ENCODE measurements at regions not wholly inside any gene's neighbourhood (a gene's known extent, or its start where the extent isn't known, plus 50 kb on each side); places are given as distances from the start of the nearest gene placed in this dataset.

GRCh38 chr13:80668452-80668851, 327.5 kb upstream of the SPRY2 start:
- POLR2A ChIA-PET = no interaction called here
- CTCF ChIA-PET = no interaction called here
- DNase-seq (ENCODE audit: extremely low spot score) = no peak
- TF ChIP-seq TARDBP (IDR thresholded peaks at IDR 0.05) = no peak
- no peak for TF ChIP-seq SUZ12 (IDR thresholded peaks at IDR 0.05)
- TF ChIP-seq CTBP1 (IDR thresholded peaks at IDR 0.05; ENCODE audit: borderline replicate concordance) = no peak
- TF ChIP-seq BHLHE40 (IDR thresholded peaks at IDR 0.05; ENCODE audit: borderline replicate concordance) = no peak
- no peak for TF ChIP-seq L3MBTL2 (conservative IDR thresholded peaks at IDR 0.05)
- TF ChIP-seq FOXA1 (IDR thresholded peaks at IDR 0.05) = no peak
- TF ChIP-seq HDGF (IDR thresholded peaks at IDR 0.05; ENCODE audit: borderline replicate concordance) = no peak
- no peak for TF ChIP-seq ARNT (IDR thresholded peaks at IDR 0.05)
- TF ChIP-seq ELF4 (IDR thresholded peaks at IDR 0.05) = no peak
- no peak for TF ChIP-seq NFRKB (IDR thresholded peaks at IDR 0.05)
- TF ChIP-seq ZNF384 (IDR thresholded peaks at IDR 0.05) = no peak
- no peak for TF ChIP-seq LEF1 (IDR thresholded peaks at IDR 0.05; ENCODE audit: borderline replicate concordance)
- TF ChIP-seq SP1 (IDR thresholded peaks at IDR 0.05) = no peak
- TF ChIP-seq FOXK2 (IDR thresholded peaks at IDR 0.05) = no peak
- TF ChIP-seq PKNOX1 (IDR thresholded peaks at IDR 0.05) = no peak
- TF ChIP-seq FOXM1 (IDR thresholded peaks at IDR 0.05; ENCODE audit: borderline replicate concordance) = no peak

- ChIA-PET POLR2A (no interaction called here), CTCF (no interaction called here)
- TF ChIP-seq LEF1 (IDR thresholded peaks at IDR 0.05; ENCODE audit: borderline replicate concordance) = no peak
- no peak for DNase-seq (ENCODE audit: extremely low spot score)
Measured at GRCh38 chr13:80666782-80667552, 326.0 kb upstream of the SPRY2 start.

- CTCF ChIA-PET = no interaction called here
- TF ChIP-seq FOXA1 (IDR thresholded peaks at IDR 0.05) (no peak), NFRKB (IDR thresholded peaks at IDR 0.05) (no peak), SP1 (IDR thresholded peaks at IDR 0.05) (no peak), BHLHE40 (IDR thresholded peaks at IDR 0.05; ENCODE audit: borderline replicate concordance) (no peak), ARNT (IDR thresholded peaks at IDR 0.05) (no peak)
- POLR2A ChIA-PET = no interaction called here
Measured at GRCh38 chr13:80665792-80666333, 324.9 kb upstream of the SPRY2 start.

GRCh38 chr13:80664950-80665349, 324.0 kb upstream of the SPRY2 start:
- POLR2A ChIA-PET = no interaction called here
- DNase-seq (ENCODE audit: extremely low spot score) = no peak
- CTCF ChIA-PET = no interaction called here
- TF ChIP-seq NFRKB (IDR thresholded peaks at IDR 0.05) (no peak), ELF4 (IDR thresholded peaks at IDR 0.05) (no peak), ZNF384 (IDR thresholded peaks at IDR 0.05) (no peak), SUZ12 (IDR thresholded peaks at IDR 0.05) (no peak), ARNT (IDR thresholded peaks at IDR 0.05) (no peak), L3MBTL2 (conservative IDR thresholded peaks at IDR 0.05) (no peak), FOXK2 (IDR thresholded peaks at IDR 0.05) (no peak), FOXM1 (IDR thresholded peaks at IDR 0.05; ENCODE audit: borderline replicate concordance) (no peak), HDGF (IDR thresholded peaks at IDR 0.05; ENCODE audit: borderline replicate concordance) (no peak), TARDBP (IDR thresholded peaks at IDR 0.05) (no peak), CTBP1 (IDR thresholded peaks at IDR 0.05; ENCODE audit: borderline replicate concordance) (no peak), FOXA1 (IDR thresholded peaks at IDR 0.05) (no peak), SP1 (IDR thresholded peaks at IDR 0.05) (no peak), PKNOX1 (IDR thresholded peaks at IDR 0.05) (no peak)

More at GRCh38 chr13:80665792-80666333, 324.9 kb upstream of the SPRY2 start:
- no peak for DNase-seq (ENCODE audit: extremely low spot score)

- CTCF ChIA-PET = no interaction called here
- POLR2A ChIA-PET = no interaction called here
- TF ChIP-seq HDGF (IDR thresholded peaks at IDR 0.05; ENCODE audit: borderline replicate concordance) = no peak
- no peak for TF ChIP-seq CTBP1 (IDR thresholded peaks at IDR 0.05; ENCODE audit: borderline replicate concordance)
- TF ChIP-seq BHLHE40 (IDR thresholded peaks at IDR 0.05; ENCODE audit: borderline replicate concordance) = no peak
- TF ChIP-seq ELF4 (IDR thresholded peaks at IDR 0.05) = no peak
- no peak for TF ChIP-seq SUZ12 (IDR thresholded peaks at IDR 0.05)
Measured at GRCh38 chr13:80663788-80664187, 322.9 kb upstream of the SPRY2 start.

GRCh38 chr13:80658705-80659104, 317.8 kb upstream of the SPRY2 start:
- ChIA-PET CTCF (interaction anchor here (0.6 kb wide), 1 partner anchor 962 kb away, joined by 6 read pairs; no protein-coding TSS in a partner anchor), POLR2A (no interaction called here)
- DNase-seq (ENCODE audit: extremely low spot score) = no peak
- TF ChIP-seq ARNT (IDR thresholded peaks at IDR 0.05) (no peak), FOXM1 (IDR thresholded peaks at IDR 0.05; ENCODE audit: borderline replicate concordance) (no peak), CTBP1 (IDR thresholded peaks at IDR 0.05; ENCODE audit: borderline replicate concordance) (no peak), ELF4 (IDR thresholded peaks at IDR 0.05) (no peak), ZNF384 (IDR thresholded peaks at IDR 0.05) (no peak), SUZ12 (IDR thresholded peaks at IDR 0.05) (no peak), SP1 (IDR thresholded peaks at IDR 0.05) (no peak), FOXK2 (IDR thresholded peaks at IDR 0.05) (no peak), TARDBP (IDR thresholded peaks at IDR 0.05) (no peak), NFRKB (IDR thresholded peaks at IDR 0.05) (no peak), BHLHE40 (IDR thresholded peaks at IDR 0.05; ENCODE audit: borderline replicate concordance) (no peak), PKNOX1 (IDR thresholded peaks at IDR 0.05) (no peak)

More at GRCh38 chr13:80663788-80664187, 322.9 kb upstream of the SPRY2 start:
- no peak for DNase-seq (ENCODE audit: extremely low spot score)
